IMR-90 (cell line): ENCODE measurements at regions not wholly inside any gene's neighbourhood (a gene's known extent, or its start where the extent isn't known, plus 50 kb on each side); places are given as distances from the start of the nearest gene placed in this dataset.
"Not testable (repeated sequence)": the region's sequence is repeated elsewhere in the genome, so short reads cannot be mapped to it uniquely, and the experiment has no call there.

ENCODE experiments used
- ATAC-seq: fragments of 200-7000 bp; cut with Tn5 transposase; 2 replicates; pipeline ENCODE4 v1.9.1; 2020; ENCODE audit warnings: low read depth, mild to moderate bottlenecking, moderate library complexity
- BruUV-seq: library from RNA; stranded (reverse); fragments of 400-500 nt; replicated peaks from 2 replicates; lab custom pipeline; 2021; lab: Mats Ljungman, UMichigan
- CTCF ChIA-PET: fragments of 300-600 bp; formaldehyde crosslinking; extraction: SDS; loops from one replicate; lab custom pipeline; 2021; ENCODE audit warnings: antibody characterized with exemption; lab: Yijun Ruan, JAX
- POLR2A ChIA-PET: fragments of 300-600 bp; sonication (Branson Sonifier 250); formaldehyde crosslinking; loops from one replicate; lab custom pipeline; 2022; ENCODE audit warnings: antibody characterized with exemption; ENCODE audit not compliant: unreplicated experiment; lab: Charles Lee
- DNase-seq: peaks from one replicate; pipeline ENCODE4 v3.0.0; 2013
- H2AFZ ChIP-seq: replicated peaks from 2 replicates; pipeline ENCODE3; 2013; ENCODE audit warnings: low read length, mild to moderate bottlenecking; ENCODE audit not compliant: poor library complexity
- H2AK5ac ChIP-seq: 2 replicates; pipeline ENCODE4 v1.6.1; 2013; ENCODE audit warnings: low read depth, low read length, inconsistent platforms
- H2AK9ac ChIP-seq: replicated peaks from 2 replicates; pipeline ENCODE3; 2013; ENCODE audit warnings: mild to moderate bottlenecking, low read depth, low read length, moderate library complexity; ENCODE audit not compliant: poor library complexity
- H2BK120ac ChIP-seq: 2 replicates; pipeline ENCODE4 v1.6.1; 2013; ENCODE audit warnings: low read depth, low read length, inconsistent platforms
- H2BK15ac ChIP-seq: 3 replicates; pipeline ENCODE4 v1.6.1; 2013; ENCODE audit warnings: low read depth, low read length, inconsistent platforms
- H2BK20ac ChIP-seq: 2 replicates; pipeline ENCODE4 v1.6.1; 2013; ENCODE audit warnings: low read depth, mild to moderate bottlenecking, inconsistent platforms, low read length, moderate library complexity
- H2BK5ac ChIP-seq: 2 replicates; pipeline ENCODE4 v1.6.1; 2013; ENCODE audit warnings: mild to moderate bottlenecking, low read depth, low read length, inconsistent platforms; ENCODE audit not compliant: poor library complexity, severe bottlenecking
- H3K14ac ChIP-seq: replicated peaks from 2 replicates; pipeline ENCODE4 v1.6.1; 2013; ENCODE audit warnings: low read depth, low read length, inconsistent platforms
- H3K18ac ChIP-seq: 2 replicates; pipeline ENCODE4 v1.6.1; 2013; ENCODE audit warnings: low read depth, low read length, control low read depth
- H3K23ac ChIP-seq: 2 replicates; pipeline ENCODE4 v1.6.1; 2013; ENCODE audit warnings: low read depth, low read length, inconsistent platforms
- H3K27ac ChIP-seq: 2 replicates; pipeline ENCODE4 v1.5.1; 2013; ENCODE audit warnings: mild to moderate bottlenecking, control low read depth, low read length; ENCODE audit not compliant: insufficient read depth
- H3K27me3 ChIP-seq: 2 replicates; pipeline ENCODE4 v1.6.1; 2013; ENCODE audit warnings: low read length; ENCODE audit not compliant: control insufficient read depth, insufficient read depth
- H3K36me3 ChIP-seq: 2 replicates; pipeline ENCODE4 v1.6.1; 2013; ENCODE audit warnings: low read length, mixed read lengths; ENCODE audit not compliant: control insufficient read depth, insufficient read depth
- H3K4ac ChIP-seq: 2 replicates; pipeline ENCODE4 v1.6.1; 2013; ENCODE audit warnings: low read depth, low read length, inconsistent platforms
- H3K4me1 ChIP-seq: 2 replicates; pipeline ENCODE4 v1.6.1; 2013; ENCODE audit warnings: low read length, mixed read lengths; ENCODE audit not compliant: control insufficient read depth, insufficient read depth
- H3K4me2 ChIP-seq: 2 replicates; pipeline ENCODE4 v1.6.1; 2013; ENCODE audit warnings: low read depth, mild to moderate bottlenecking, control low read depth, low read length, moderate library complexity
- H3K4me3 ChIP-seq: 2 replicates; pipeline ENCODE4 v1.5.1; 2013; ENCODE audit warnings: low read depth, mild to moderate bottlenecking, control low read depth, low read length, moderate library complexity; ENCODE audit not compliant: insufficient read depth
- H3K56ac ChIP-seq: 2 replicates; pipeline ENCODE4 v1.6.1; 2013; ENCODE audit warnings: low read length, inconsistent platforms; ENCODE audit not compliant: insufficient read depth; ENCODE audit errors: extremely low read depth
- H3K79me1 ChIP-seq, 2 experiments: 2 replicates each; pipeline ENCODE4 v1.6.1; 2013; ENCODE audit warnings: low read length in 2 of 2, inconsistent platforms in 1 of 2, low read depth in 1 of 2
- H3K9ac ChIP-seq: 2 replicates; pipeline ENCODE4 v1.6.1; 2013; ENCODE audit warnings: low read depth, low read length, control low read depth
- H3K9me1 ChIP-seq: 2 replicates; pipeline ENCODE4 v1.6.1; 2013; ENCODE audit warnings: low read length, inconsistent platforms; ENCODE audit not compliant: insufficient read depth
- H3K9me3 ChIP-seq: 2 replicates; pipeline ENCODE4 v1.6.1; 2013; ENCODE audit warnings: low read length; ENCODE audit not compliant: control insufficient read depth, insufficient read depth
- H4K20me1 ChIP-seq: 2 replicates; pipeline ENCODE4 v1.6.1; 2013; ENCODE audit warnings: low read length, inconsistent platforms; ENCODE audit not compliant: insufficient read depth
- H4K5ac ChIP-seq: 2 replicates; pipeline ENCODE4 v1.6.1; 2013; ENCODE audit warnings: mild to moderate bottlenecking, low read depth, low read length, control low read depth
- H4K8ac ChIP-seq, 2 experiments: 2 replicates each; pipeline ENCODE4 v1.6.1; 2013; ENCODE audit warnings: low read depth in 2 of 2, low read length in 2 of 2, control low read depth in 1 of 2, inconsistent platforms in 1 of 2
- H4K91ac ChIP-seq: 2 replicates; pipeline ENCODE4 v1.6.1; 2013; ENCODE audit warnings: low read depth, low read length, inconsistent platforms; ENCODE audit not compliant: insufficient read depth
- BHLHE40 ChIP-seq: fragments of 150-350 bp; IDR thresholded peaks from 2 replicates; pipeline ENCODE4 v1.6.1; 2016; ENCODE audit warnings: mild to moderate bottlenecking, low read depth, low read length
- CHD1 ChIP-seq: IDR thresholded peaks from 2 replicates; pipeline ENCODE4 v1.6.1; 2012; ENCODE audit warnings: low read depth, low read length, improper control_type of control experiment
- ELK1 ChIP-seq: fragments of 150-350 bp; IDR thresholded peaks from 2 replicates; pipeline ENCODE4 v1.6.1; 2016; ENCODE audit warnings: low read depth, mild to moderate bottlenecking, low read length, moderate library complexity, borderline replicate concordance
- MAZ ChIP-seq: IDR thresholded peaks from 2 replicates; pipeline ENCODE4 v1.6.1; 2012; ENCODE audit warnings: low read depth, mild to moderate bottlenecking, low read length, improper control_type of control experiment, moderate library complexity, borderline replicate concordance
- POLR2A ChIP-seq: IDR thresholded peaks from 2 replicates; pipeline ENCODE4 v1.6.1; 2012; ENCODE audit warnings: mild to moderate bottlenecking, low read depth, low read length
- RAD21 ChIP-seq: IDR thresholded peaks from 2 replicates; pipeline ENCODE4 v1.6.1; 2012; ENCODE audit warnings: low read length, improper control_type of control experiment
- RCOR1 ChIP-seq: IDR thresholded peaks from 2 replicates; pipeline ENCODE4 v1.6.1; 2012; ENCODE audit warnings: mild to moderate bottlenecking, low read length, improper control_type of control experiment; ENCODE audit not compliant: insufficient replicate concordance
- SMC3 ChIP-seq: fragments of 150-350 bp; IDR thresholded peaks from 2 replicates; pipeline ENCODE4 v1.6.1; 2016; ENCODE audit warnings: low read depth, mild to moderate bottlenecking, antibody characterized with exemption, low read length, moderate library complexity
- WGBS, 2 experiments: methylation state at CpG; one replicate each; pipeline versions ENCODE4 v1.1.5 to v1.1.7; 2013; ENCODE audit warnings: missing lambda C conversion rate in 2 of 2; ENCODE audit not compliant: insufficient read length in 1 of 2; ENCODE audit errors: extremely low coverage in 2 of 2; 5-methylcytosine and 5-hydroxymethylcytosine counted together
- dilution Hi-C: fragments of 300-500 bp; cut with HindIII; formaldehyde crosslinking; loops from one replicate; pipeline ENCODE4 v1.14.3; 2018; ENCODE audit warnings: low sequenced_read_pairs; ENCODE audit not compliant: unreplicated experiment
- in situ Hi-C: fragments of 300-500 bp; cut with MboI; formaldehyde crosslinking; loops from 3 replicates; pipeline ENCODE4 v1.14.3; 2019; ENCODE audit warnings: low sequenced_read_pairs, inconsistent platforms, mixed read lengths
- intact Hi-C: fragments of 100-400 bp; cut with micrococcal nuclease; formaldehyde crosslinking; loops from 2 replicates; pipeline ENCODE4 v1.10.0; 2022

- intact Hi-C loops (no loop called here), dilution Hi-C loops (no loop called here), in situ Hi-C loops (no loop called here)
- ChIA-PET POLR2A (no interaction called here), CTCF (no interaction called here)
- Histone ChIP-seq H3K56ac (no peak overlapping the region), H4K20me1 (no peaks in the 10 kb centered on the region), H3K9ac (no peak overlapping the region), H2AK5ac (no peak overlapping the region), H2BK15ac (no peak overlapping the region), H3K79me1 (no peaks in the 10 kb centered on the region), H3K9me3 (no peaks in the 10 kb centered on the region), H3K27ac (no peak overlapping the region), H2BK20ac (no peak overlapping the region), H3K27me3 (no peaks in the 10 kb centered on the region), H3K4me1 (no peaks in the 10 kb centered on the region), H3K4ac (no peak overlapping the region), H2AFZ (no peak overlapping the region), H3K36me3 (no peaks in the 10 kb centered on the region), H3K14ac (no peak overlapping the region), H3K4me3 (no peak overlapping the region), H2AK9ac (no peak overlapping the region), H4K8ac (no peak overlapping the region), H4K91ac (no peak overlapping the region), H2BK120ac (no peak overlapping the region), H3K23ac (no peak overlapping the region), H4K5ac (no peak overlapping the region), H3K18ac (no peak overlapping the region), H2BK5ac (no peak overlapping the region), H3K4me2 (no peak overlapping the region), H3K9me1 (no peaks in the 10 kb centered on the region)
- 50% methylated on average over 1 of the region's 4 CpGs; no CpG with 5 or more reads in 1 of the 2 experiments for WGBS, 2 experiments
- ATAC-seq (no peak), DNase-seq (no peak)
- TF ChIP-seq ELK1 (no peak), RAD21 (no peak), CHD1 (no peak), BHLHE40 (no peak), SMC3 (no peak), RCOR1 (no peak), POLR2A (no peak), MAZ (no peak)
- no TSS peak for BruUV-seq
These were observed 106.7 kb downstream of the LSMEM1 start for GRCh38 chr7:112587504-112587903.

- in situ Hi-C loops, H2BK120ac ChIP-seq, BruUV-seq, H2AK5ac ChIP-seq, POLR2A ChIA-PET, H4K20me1 ChIP-seq, H3K18ac ChIP-seq, H2AK9ac ChIP-seq, CTCF ChIA-PET, H3K14ac ChIP-seq, H4K91ac ChIP-seq, H3K36me3 ChIP-seq, H2AFZ ChIP-seq, H3K4ac ChIP-seq, H2BK20ac ChIP-seq, dilution Hi-C loops, H3K9ac ChIP-seq, H3K9me3 ChIP-seq, intact Hi-C loops, H3K4me2 ChIP-seq, H4K5ac ChIP-seq, H3K4me3 ChIP-seq, H3K27ac ChIP-seq, H3K23ac ChIP-seq, ATAC-seq, H4K8ac ChIP-seq, H3K56ac ChIP-seq, H3K9me1 ChIP-seq, H3K79me1 ChIP-seq, H2BK5ac ChIP-seq, H3K4me1 ChIP-seq, DNase-seq, H3K27me3 ChIP-seq, H2BK15ac ChIP-seq: not testable (repeated sequence)
- WGBS, 2 experiments = no CpG with 5 or more reads among the region's 4 CpGs
These were observed 111.9 kb downstream of the LSMEM1 start for GRCh38 chr7:112592565-112593263.
